ENCODE measurements at regions not wholly inside any gene's neighbourhood (a gene's known extent, or its start where the extent isn't known, plus 50 kb on each side); places are given as distances from the start of the nearest gene placed in this dataset.

DNA sequence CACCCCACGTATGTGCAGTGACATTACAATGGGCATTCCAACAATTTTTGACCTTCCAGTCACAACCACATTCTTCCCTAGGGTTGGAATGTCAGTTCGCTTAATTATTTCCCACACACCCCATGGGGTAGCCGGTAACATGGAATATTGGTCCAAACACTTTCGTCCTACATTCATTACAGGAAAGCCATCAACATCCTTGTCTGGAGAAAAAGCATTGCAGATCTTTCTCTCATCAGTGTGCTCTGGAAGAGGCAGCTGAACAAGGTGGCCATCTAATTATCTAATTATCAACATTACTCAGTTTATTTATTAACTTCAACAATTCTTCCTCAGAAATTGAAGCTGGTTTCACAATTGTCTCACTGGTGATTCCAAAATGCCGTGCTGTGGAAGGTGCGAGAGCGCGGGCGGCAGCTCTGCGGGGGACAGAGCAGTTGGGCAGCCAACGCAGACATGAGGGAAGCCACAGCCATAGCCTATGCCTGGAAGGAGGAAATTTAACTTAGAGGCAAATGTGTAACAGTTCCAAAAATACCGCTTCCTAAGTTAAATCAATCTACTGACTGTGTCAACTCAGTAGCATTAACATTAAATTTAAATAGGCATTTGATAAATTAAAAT lies 1158.9 kb upstream of the EPHA6 start:
- H3K4me3 ChIP-seq (ENCODE audit: low read length), result no peak overlapping the region
- H3K36me3 ChIP-seq (ENCODE audit: control insufficient read depth, insufficient read depth, low read length), result no peaks in the 10 kb centered on the region
- WGBS (ENCODE audit: insufficient coverage, low lambda C conversion rate), result 92% methylated on average over 2 of the region's 12 CpGs

DNA sequence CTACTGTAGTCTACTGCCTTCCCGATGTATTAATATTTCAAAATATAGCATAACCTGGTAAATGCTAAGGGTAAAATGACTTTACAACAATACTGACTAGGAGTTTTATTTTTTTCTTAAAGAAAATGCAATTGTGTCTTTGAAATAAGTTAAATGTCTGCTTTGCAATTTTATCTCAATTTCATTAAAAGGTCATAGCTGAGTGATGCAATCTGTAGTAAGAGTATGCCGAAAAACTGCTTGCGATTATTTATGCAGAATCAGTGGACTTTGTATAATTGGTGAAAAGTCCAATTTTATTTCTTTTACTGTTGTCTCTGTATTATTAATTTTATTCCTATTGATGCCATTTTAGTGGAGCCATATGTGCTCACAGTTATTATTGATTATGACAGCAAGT lies 1143.6 kb upstream of the EPHA6 start:
- Histone ChIP-seq H3K9me3 (ENCODE audit: control insufficient read depth, low read depth, low read length) (no peaks in the 10 kb centered on the region), H3K36me3 (ENCODE audit: control insufficient read depth, insufficient read depth, low read length) (no peaks in the 10 kb centered on the region), H3K4me1 (ENCODE audit: control insufficient read depth, insufficient read depth, low read length) (no peaks in the 10 kb centered on the region), H3K4me3 (ENCODE audit: low read length) (no peak overlapping the region), H3K27ac (ENCODE audit: low read length) (no peak overlapping the region), H3K27me3 (ENCODE audit: control insufficient read depth, insufficient read depth, low read length) (no peaks in the 10 kb centered on the region)
- 100% methylated on average over 2 of the region's 3 CpGs for WGBS (ENCODE audit: insufficient coverage, low lambda C conversion rate)
- DNase-seq, result no peak

More for the DNA sequence above, 1158.9 kb upstream of the EPHA6 start:
- DNase-seq, result no peak
- no peaks in the 10 kb centered on the region for H3K27me3 ChIP-seq (ENCODE audit: control insufficient read depth, insufficient read depth, low read length)
- no peaks in the 10 kb centered on the region for H3K9me3 ChIP-seq (ENCODE audit: control insufficient read depth, low read depth, low read length)
- H3K27ac ChIP-seq (ENCODE audit: low read length), result no peak overlapping the region
- H3K4me1 ChIP-seq (ENCODE audit: control insufficient read depth, insufficient read depth, low read length), result no peaks in the 10 kb centered on the region

DNA sequence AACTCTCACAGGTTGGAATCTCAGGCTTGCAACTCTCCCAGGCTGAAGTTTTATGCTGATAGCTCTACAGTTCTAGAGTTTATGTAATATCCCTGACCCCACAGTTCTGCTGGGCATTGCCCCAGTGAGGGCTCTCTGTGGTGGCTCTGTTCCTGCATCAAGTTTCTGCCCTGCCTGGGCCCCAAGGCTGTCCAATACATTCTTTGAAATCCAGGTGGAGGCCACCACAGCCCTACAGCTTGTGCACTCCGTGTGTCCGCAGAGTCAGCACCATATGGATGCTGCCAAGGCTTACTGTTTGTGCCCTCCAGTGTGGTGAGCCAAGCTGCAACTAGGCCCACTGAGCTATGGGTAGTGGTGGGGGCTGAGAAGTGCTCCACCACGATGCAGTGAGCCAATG lies 1141.2 kb upstream of the EPHA6 start:
- Histone ChIP-seq H3K9me3 (ENCODE audit: control insufficient read depth, low read depth, low read length) (no peaks in the 10 kb centered on the region), H3K4me3 (ENCODE audit: low read length) (no peak overlapping the region), H3K27ac (ENCODE audit: low read length) (no peak overlapping the region), H3K4me1 (ENCODE audit: control insufficient read depth, insufficient read depth, low read length) (no peaks in the 10 kb centered on the region), H3K27me3 (ENCODE audit: control insufficient read depth, insufficient read depth, low read length) (no peaks in the 10 kb centered on the region), H3K36me3 (ENCODE audit: control insufficient read depth, insufficient read depth, low read length) (no peaks in the 10 kb centered on the region)
- no CpG with 5 or more reads among the region's 3 CpGs for WGBS (ENCODE audit: insufficient coverage, low lambda C conversion rate)
- DNase-seq, result no peak

DNA sequence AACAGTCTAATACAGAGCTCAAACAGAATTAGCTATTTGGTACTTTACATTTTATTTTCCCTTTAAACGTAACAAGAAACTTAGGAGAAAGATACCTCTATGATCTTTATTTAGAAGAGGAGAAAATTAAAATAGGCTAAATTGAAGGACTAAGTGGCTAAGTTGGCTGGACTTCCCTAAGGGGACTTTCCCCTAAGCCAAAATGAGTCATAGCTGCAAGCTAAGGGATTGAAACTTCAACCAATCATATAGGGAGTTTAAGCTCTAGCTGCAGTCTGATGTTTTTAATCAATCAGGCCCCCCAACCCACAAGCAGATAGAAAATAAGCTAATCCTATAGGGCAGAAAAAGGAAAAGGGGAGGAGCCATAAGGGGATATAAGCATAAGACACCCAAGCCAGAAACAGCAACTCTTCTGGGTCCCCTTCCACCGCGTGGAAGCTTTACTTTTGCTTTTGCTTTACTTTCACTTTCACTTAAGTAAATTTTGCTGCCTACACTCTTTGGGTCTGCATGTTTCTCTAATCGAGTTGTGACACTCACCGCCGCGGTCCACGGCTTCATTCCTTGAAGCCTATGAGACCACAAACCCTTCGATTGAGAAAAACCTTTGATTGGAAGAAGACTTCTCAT lies 1108.5 kb upstream of the EPHA6 start:
- no CpG with 5 or more reads among the region's 9 CpGs for WGBS (ENCODE audit: insufficient coverage, low lambda C conversion rate)
- DNase-seq, result no peak
- H3K27me3 ChIP-seq (ENCODE audit: control insufficient read depth, insufficient read depth, low read length), result no peaks in the 10 kb centered on the region
- no peaks in the 10 kb centered on the region for H3K36me3 ChIP-seq (ENCODE audit: control insufficient read depth, insufficient read depth, low read length)
- no peak overlapping the region for H3K4me3 ChIP-seq (ENCODE audit: low read length)
- H3K27ac ChIP-seq (ENCODE audit: low read length), result no peak overlapping the region
- H3K9me3 ChIP-seq (ENCODE audit: control insufficient read depth, low read depth, low read length), result no peaks in the 10 kb centered on the region
- no peaks in the 10 kb centered on the region for H3K4me1 ChIP-seq (ENCODE audit: control insufficient read depth, insufficient read depth, low read length)

DNA sequence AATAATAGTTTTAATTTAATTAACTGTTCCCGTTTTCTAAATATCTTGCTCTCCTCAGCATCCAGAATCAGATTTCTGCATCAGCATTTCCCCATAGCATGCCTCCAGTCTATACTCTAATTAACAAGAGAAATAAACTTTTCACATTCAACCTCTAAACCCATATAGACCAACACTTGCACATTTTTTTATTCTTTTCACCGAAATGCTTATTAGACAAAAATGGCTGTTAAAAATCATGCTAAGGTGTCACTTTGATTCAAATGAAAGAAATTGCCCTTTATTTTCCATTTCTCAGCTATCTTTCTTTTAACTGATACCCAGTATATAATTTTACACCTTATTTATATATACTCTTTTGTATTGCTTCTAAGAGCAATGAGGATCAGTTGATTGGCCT lies 1107.1 kb upstream of the EPHA6 start:
- no peak for DNase-seq
- no peaks in the 10 kb centered on the region for H3K36me3 ChIP-seq (ENCODE audit: control insufficient read depth, insufficient read depth, low read length)
- no peaks in the 10 kb centered on the region for H3K4me1 ChIP-seq (ENCODE audit: control insufficient read depth, insufficient read depth, low read length)
- WGBS (ENCODE audit: insufficient coverage, low lambda C conversion rate), result 86% methylated on average over 1 of the region's 2 CpGs
- H3K27ac ChIP-seq (ENCODE audit: low read length), result no peak overlapping the region
- no peak overlapping the region for H3K4me3 ChIP-seq (ENCODE audit: low read length)
- no peaks in the 10 kb centered on the region for H3K9me3 ChIP-seq (ENCODE audit: control insufficient read depth, low read depth, low read length)
- H3K27me3 ChIP-seq (ENCODE audit: control insufficient read depth, insufficient read depth, low read length), result no peaks in the 10 kb centered on the region

DNA sequence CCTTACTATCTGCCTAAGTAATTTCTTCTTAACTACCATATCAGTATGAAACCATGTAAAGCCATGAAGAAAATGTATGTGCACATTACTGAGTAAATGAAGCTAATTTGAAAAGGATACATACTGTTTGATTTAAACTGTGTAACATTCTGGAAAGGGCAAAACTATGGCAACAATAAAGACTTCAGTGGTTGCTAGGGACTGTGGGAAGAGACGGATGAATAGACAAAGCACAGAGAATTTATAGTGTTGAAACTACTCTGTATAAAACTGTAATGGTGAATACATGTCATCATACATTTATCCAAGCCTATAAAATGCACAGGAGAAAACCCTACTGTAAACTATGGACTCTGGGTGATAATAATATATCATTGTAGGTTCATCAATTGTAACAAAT lies 1103.7 kb upstream of the EPHA6 start:
- H3K4me1 ChIP-seq (ENCODE audit: control insufficient read depth, insufficient read depth, low read length), result no peaks in the 10 kb centered on the region
- DNase-seq, result no peak
- H3K27ac ChIP-seq (ENCODE audit: low read length), result no peak overlapping the region
- H3K36me3 ChIP-seq (ENCODE audit: control insufficient read depth, insufficient read depth, low read length), result no peaks in the 10 kb centered on the region
- H3K4me3 ChIP-seq (ENCODE audit: low read length), result no peak overlapping the region
- WGBS (ENCODE audit: insufficient coverage, low lambda C conversion rate), result 80% methylated on average over 1 of the region's 1 CpG
- no peaks in the 10 kb centered on the region for H3K27me3 ChIP-seq (ENCODE audit: control insufficient read depth, insufficient read depth, low read length)
- no peaks in the 10 kb centered on the region for H3K9me3 ChIP-seq (ENCODE audit: control insufficient read depth, low read depth, low read length)

DNA sequence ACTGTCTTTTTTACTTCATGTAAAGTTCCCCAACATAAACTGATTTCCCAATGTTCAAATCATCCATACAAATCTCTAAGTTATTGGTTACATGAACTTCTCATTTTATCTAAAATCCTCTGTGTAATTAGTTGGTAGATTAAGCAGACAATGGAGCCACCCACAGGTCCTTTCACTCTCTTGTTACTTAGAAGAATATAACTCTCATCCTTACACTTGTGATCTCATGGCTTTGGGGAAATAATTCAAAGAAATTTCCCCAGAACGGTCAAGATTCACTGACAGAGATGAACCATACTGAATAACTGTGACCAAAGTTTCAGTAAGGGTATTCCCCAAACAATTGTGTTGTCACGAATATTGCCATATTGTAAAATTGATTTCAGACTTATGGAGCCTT lies 1102.6 kb upstream of the EPHA6 start:
- Histone ChIP-seq H3K27me3 (ENCODE audit: control insufficient read depth, insufficient read depth, low read length) (no peaks in the 10 kb centered on the region), H3K9me3 (ENCODE audit: control insufficient read depth, low read depth, low read length) (no peaks in the 10 kb centered on the region), H3K4me3 (ENCODE audit: low read length) (no peak overlapping the region), H3K27ac (ENCODE audit: low read length) (no peak overlapping the region), H3K4me1 (ENCODE audit: control insufficient read depth, insufficient read depth, low read length) (no peaks in the 10 kb centered on the region), H3K36me3 (ENCODE audit: control insufficient read depth, insufficient read depth, low read length) (no peaks in the 10 kb centered on the region)
- no CpG with 5 or more reads among the region's 2 CpGs for WGBS (ENCODE audit: insufficient coverage, low lambda C conversion rate)
- DNase-seq, result no peak

DNA sequence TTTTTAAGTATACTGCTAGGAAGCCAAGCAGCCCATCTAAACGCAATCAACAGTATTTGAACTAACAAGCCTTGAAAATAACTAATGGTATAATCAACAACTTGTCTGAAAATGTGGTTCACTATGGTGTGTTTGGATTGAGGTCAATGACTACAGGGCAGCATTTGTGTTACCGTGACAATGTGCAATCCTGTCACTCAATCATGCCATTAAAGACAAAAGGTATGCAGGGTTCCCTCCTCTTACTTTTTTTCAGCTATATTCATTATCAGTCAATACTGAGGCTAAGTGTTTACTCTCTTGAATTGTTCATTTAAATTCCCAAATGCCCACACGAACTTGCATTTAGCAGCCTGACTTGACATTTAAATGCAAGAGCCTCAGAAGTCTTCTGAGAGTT lies 1099.3 kb upstream of the EPHA6 start:
- 53% methylated on average over 2 of the region's 3 CpGs for WGBS (ENCODE audit: insufficient coverage, low lambda C conversion rate)
- Histone ChIP-seq H3K9me3 (ENCODE audit: control insufficient read depth, low read depth, low read length) (no peaks in the 10 kb centered on the region), H3K36me3 (ENCODE audit: control insufficient read depth, insufficient read depth, low read length) (no peaks in the 10 kb centered on the region), H3K27ac (ENCODE audit: low read length) (no peak overlapping the region), H3K27me3 (ENCODE audit: control insufficient read depth, insufficient read depth, low read length) (no peaks in the 10 kb centered on the region), H3K4me3 (ENCODE audit: low read length) (no peak overlapping the region), H3K4me1 (ENCODE audit: control insufficient read depth, insufficient read depth, low read length) (no peaks in the 10 kb centered on the region)
- DNase-seq, result no peak

DNA sequence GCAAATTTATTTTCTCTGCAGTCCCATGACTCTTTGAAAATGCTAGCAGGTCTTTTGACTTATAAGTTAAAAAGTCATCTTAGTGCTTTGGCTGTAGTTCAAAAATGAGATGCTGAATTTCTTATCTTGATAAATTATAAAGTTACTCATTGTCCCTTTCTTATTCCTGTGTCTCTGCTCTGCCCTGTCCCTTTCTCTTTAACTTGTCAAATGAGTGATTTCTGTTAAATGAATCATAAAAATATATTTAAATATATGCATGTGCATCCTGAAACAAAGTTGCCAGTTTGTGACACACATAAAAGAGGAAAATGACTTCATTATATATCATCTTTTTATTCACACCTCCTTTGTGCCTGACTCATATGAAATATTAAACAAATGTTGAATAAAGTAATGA lies 1097.3 kb upstream of the EPHA6 start:
- Histone ChIP-seq H3K27me3 (ENCODE audit: control insufficient read depth, insufficient read depth, low read length) (no peaks in the 10 kb centered on the region), H3K9me3 (ENCODE audit: control insufficient read depth, low read depth, low read length) (no peaks in the 10 kb centered on the region), H3K27ac (ENCODE audit: low read length) (no peak overlapping the region), H3K4me3 (ENCODE audit: low read length) (no peak overlapping the region), H3K4me1 (ENCODE audit: control insufficient read depth, insufficient read depth, low read length) (no peaks in the 10 kb centered on the region), H3K36me3 (ENCODE audit: control insufficient read depth, insufficient read depth, low read length) (no peaks in the 10 kb centered on the region)
- DNase-seq, result no peak

DNA sequence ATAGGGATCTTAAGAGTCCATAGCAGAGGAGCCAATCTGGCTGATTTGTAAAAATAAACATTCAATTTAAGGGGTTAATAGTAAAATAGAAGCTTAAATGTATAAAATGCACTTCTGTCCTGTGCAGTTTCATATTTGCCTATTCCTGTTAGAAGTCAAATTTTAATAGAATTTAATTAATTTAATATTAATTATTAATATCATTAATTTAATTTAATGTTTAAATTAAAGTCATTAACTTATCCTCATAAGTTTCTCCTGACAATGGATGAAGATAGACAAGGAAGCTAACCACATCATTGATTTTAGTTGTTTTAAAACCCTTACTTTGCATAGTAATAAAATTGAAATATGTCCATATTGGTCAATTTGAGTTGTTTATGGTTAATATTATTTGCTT lies 1096.2 kb upstream of the EPHA6 start:
- Histone ChIP-seq H3K9me3 (ENCODE audit: control insufficient read depth, low read depth, low read length) (no peaks in the 10 kb centered on the region), H3K4me3 (ENCODE audit: low read length) (no peak overlapping the region), H3K27me3 (ENCODE audit: control insufficient read depth, insufficient read depth, low read length) (no peaks in the 10 kb centered on the region), H3K4me1 (ENCODE audit: control insufficient read depth, insufficient read depth, low read length) (no peaks in the 10 kb centered on the region), H3K36me3 (ENCODE audit: control insufficient read depth, insufficient read depth, low read length) (no peaks in the 10 kb centered on the region), H3K27ac (ENCODE audit: low read length) (no peak overlapping the region)
- DNase-seq, result no peak

DNA sequence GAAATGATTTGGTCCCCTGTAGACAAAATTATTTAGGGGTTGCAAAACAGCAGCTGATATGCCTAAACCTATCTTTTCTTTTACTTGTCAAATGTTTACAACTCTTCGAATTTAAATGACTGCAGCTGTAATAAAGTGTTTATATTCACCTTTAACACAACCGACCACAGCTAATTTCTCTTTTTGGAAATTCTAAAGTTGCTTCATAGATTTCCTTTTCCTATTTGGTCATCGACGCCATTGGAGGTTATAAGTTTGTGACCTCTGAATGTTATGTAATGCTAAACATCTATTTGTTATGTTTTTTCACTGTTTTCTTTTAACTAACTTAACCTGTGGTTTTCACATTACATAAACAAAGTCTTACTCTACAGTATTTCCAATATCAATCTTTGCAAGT lies 1094.9 kb upstream of the EPHA6 start:
- DNase-seq, result no peak
- Histone ChIP-seq H3K36me3 (ENCODE audit: control insufficient read depth, insufficient read depth, low read length) (no peaks in the 10 kb centered on the region), H3K9me3 (ENCODE audit: control insufficient read depth, low read depth, low read length) (no peaks in the 10 kb centered on the region), H3K27me3 (ENCODE audit: control insufficient read depth, insufficient read depth, low read length) (no peaks in the 10 kb centered on the region), H3K4me3 (ENCODE audit: low read length) (no peak overlapping the region), H3K4me1 (ENCODE audit: control insufficient read depth, insufficient read depth, low read length) (no peaks in the 10 kb centered on the region), H3K27ac (ENCODE audit: low read length) (no peak overlapping the region)
- 85% methylated on average over 2 of the region's 4 CpGs for WGBS (ENCODE audit: insufficient coverage, low lambda C conversion rate)
